ENCODE measurements at regions not wholly inside any gene's neighbourhood (a gene's known extent, or its start where the extent isn't known, plus 50 kb on each side); places are given as distances from the start of the nearest gene placed in this dataset.
"Not testable (repeated sequence)": the region's sequence is repeated elsewhere in the genome, so short reads cannot be mapped to it uniquely, and the experiment has no call there.

- no peak for DNase-seq
Observed at GRCh38 chr1:187987236-187987776, 1158.6 kb downstream of the PLA2G4A start.

GRCh38 chr1:187991944-187992343 lies 1163.2 kb downstream of the PLA2G4A start:
- DNase-seq: no peak

- no peak for DNase-seq
Observed at GRCh38 chr1:187996780-187997179, 1168.0 kb downstream of the PLA2G4A start.

GRCh38 chr1:187999973-188000372 lies 1171.2 kb downstream of the PLA2G4A start:
- no peak for DNase-seq

- not testable (repeated sequence) for DNase-seq
Observed at GRCh38 chr1:188003687-188004086, 1174.9 kb downstream of the PLA2G4A start.

- DNase-seq: no peak
Observed at GRCh38 chr1:188004849-188005248, 1176.1 kb downstream of the PLA2G4A start.

GRCh38 chr1:188006354-188006753 lies 1177.6 kb downstream of the PLA2G4A start:
- DNase-seq: no peak

GRCh38 chr1:188013222-188013849 lies 1184.6 kb downstream of the PLA2G4A start:
- not testable (repeated sequence) for DNase-seq

- no peak for DNase-seq
Observed at GRCh38 chr1:188017921-188018320, 1189.2 kb downstream of the PLA2G4A start.

- DNase-seq: no peak
Observed at GRCh38 chr1:188022661-188023060, 1193.9 kb downstream of the PLA2G4A start.

GRCh38 chr1:188023206-188023605 lies 1194.5 kb downstream of the PLA2G4A start:
- DNase-seq: no peak

GRCh38 chr1:188027613-188028012 lies 1198.9 kb downstream of the PLA2G4A start:
- DNase-seq: no peak

GRCh38 chr1:188037572-188037971 lies 1208.8 kb downstream of the PLA2G4A start:
- not testable (repeated sequence) for DNase-seq

- DNase-seq: no peak
Observed at GRCh38 chr1:188043536-188044245, 1214.9 kb downstream of the PLA2G4A start.

GRCh38 chr1:188050250-188050649 lies 1221.5 kb downstream of the PLA2G4A start:
- no peak for DNase-seq

GRCh38 chr1:188056011-188056410 lies 1227.3 kb downstream of the PLA2G4A start:
- no peak for DNase-seq

- DNase-seq: no peak
Observed at GRCh38 chr1:188058801-188059200, 1230.1 kb downstream of the PLA2G4A start.

- no peak for DNase-seq
Observed at GRCh38 chr1:188061881-188062280, 1233.1 kb downstream of the PLA2G4A start.

- DNase-seq: no peak
Observed at GRCh38 chr1:188062456-188062855, 1233.7 kb downstream of the PLA2G4A start.

GRCh38 chr1:188065917-188066316 lies 1237.2 kb downstream of the PLA2G4A start:
- DNase-seq: no peak

- DNase-seq: no peak
Observed at GRCh38 chr1:188070848-188071247, 1242.1 kb downstream of the PLA2G4A start.

GRCh38 chr1:188089015-188089414 lies 1260.3 kb downstream of the PLA2G4A start:
- DNase-seq: no peak

- no peak for DNase-seq
Observed at GRCh38 chr1:188089461-188089860, 1260.7 kb downstream of the PLA2G4A start.

- no peak for DNase-seq
Observed at GRCh38 chr1:188096521-188096920, 1267.8 kb downstream of the PLA2G4A start.
